ENCODE measurements at regions not wholly inside any gene's neighbourhood (a gene's known extent, or its start where the extent isn't known, plus 50 kb on each side); places are given as distances from the start of the nearest gene placed in this dataset.

GRCh38 chr12:124184456-124184855, 110.4 kb upstream of the RFLNA start:
- no peak for DNase-seq (ENCODE audit: extremely low read depth in 1 of 2, low read depth in 1 of 2)

- DNase-seq (ENCODE audit: extremely low read depth in 1 of 2, low read depth in 1 of 2) = no peak
Observed at GRCh38 chr12:124185971-124186686, 108.8 kb upstream of the RFLNA start.

GRCh38 chr12:124188084-124188483, 106.8 kb upstream of the RFLNA start:
- no peak for DNase-seq (ENCODE audit: extremely low read depth in 1 of 2, low read depth in 1 of 2)

- DNase-seq (ENCODE audit: extremely low read depth in 1 of 2, low read depth in 1 of 2) = no peak
Observed at GRCh38 chr12:124188561-124189405, 106.1 kb upstream of the RFLNA start.

GRCh38 chr12:124190312-124191023, 104.4 kb upstream of the RFLNA start:
- DNase-seq (ENCODE audit: extremely low read depth in 1 of 2, low read depth in 1 of 2) = no peak

GRCh38 chr12:124191024-124191359, 103.9 kb upstream of the RFLNA start:
- DNase-seq (ENCODE audit: extremely low read depth in 1 of 2, low read depth in 1 of 2) = peak in 1 of 2 donors; percentile 4

GRCh38 chr12:124191966-124192365, 102.9 kb upstream of the RFLNA start:
- no peak for DNase-seq (ENCODE audit: extremely low read depth in 1 of 2, low read depth in 1 of 2)

GRCh38 chr12:124194264-124194892, 100.5 kb upstream of the RFLNA start:
- DNase-seq (ENCODE audit: extremely low read depth in 1 of 2, low read depth in 1 of 2) = no peak

- no peak for DNase-seq (ENCODE audit: extremely low read depth in 1 of 2, low read depth in 1 of 2)
Observed at GRCh38 chr12:124194893-124195566, 99.9 kb upstream of the RFLNA start.

GRCh38 chr12:124195567-124195942, 99.3 kb upstream of the RFLNA start:
- no peak for DNase-seq (ENCODE audit: extremely low read depth in 1 of 2, low read depth in 1 of 2)

GRCh38 chr12:124196236-124196635, 98.7 kb upstream of the RFLNA start:
- DNase-seq (ENCODE audit: extremely low read depth in 1 of 2, low read depth in 1 of 2) = no peak

- DNase-seq (ENCODE audit: extremely low read depth in 1 of 2, low read depth in 1 of 2) = no peak
Observed at GRCh38 chr12:124201248-124201647, 93.6 kb upstream of the RFLNA start.

- no peak for DNase-seq (ENCODE audit: extremely low read depth in 1 of 2, low read depth in 1 of 2)
Observed at GRCh38 chr12:124203176-124203575, 91.7 kb upstream of the RFLNA start.

- no peak for DNase-seq (ENCODE audit: extremely low read depth in 1 of 2, low read depth in 1 of 2)
Observed at GRCh38 chr12:124205405-124205804, 89.5 kb upstream of the RFLNA start.

GRCh38 chr12:124207049-124207448, 87.8 kb upstream of the RFLNA start:
- DNase-seq (ENCODE audit: extremely low read depth in 1 of 2, low read depth in 1 of 2) = no peak

- DNase-seq (ENCODE audit: extremely low read depth in 1 of 2, low read depth in 1 of 2) = no peak
Observed at GRCh38 chr12:124207617-124208016, 87.3 kb upstream of the RFLNA start.

GRCh38 chr12:124208489-124208888, 86.4 kb upstream of the RFLNA start:
- DNase-seq (ENCODE audit: extremely low read depth in 1 of 2, low read depth in 1 of 2) = no peak

- no peak for DNase-seq (ENCODE audit: extremely low read depth in 1 of 2, low read depth in 1 of 2)
Observed at GRCh38 chr12:124210991-124211577, 83.8 kb upstream of the RFLNA start.

GRCh38 chr12:124211753-124212152, 83.1 kb upstream of the RFLNA start:
- DNase-seq (ENCODE audit: extremely low read depth in 1 of 2, low read depth in 1 of 2) = no peak

GRCh38 chr12:124213666-124214347, 81.1 kb upstream of the RFLNA start:
- no peak for DNase-seq (ENCODE audit: extremely low read depth in 1 of 2, low read depth in 1 of 2)
